Epithelial cell of proximal tubule (primary cell): ENCODE measurements at regions not wholly inside any gene's neighbourhood (a gene's known extent, or its start where the extent isn't known, plus 50 kb on each side); places are given as distances from the start of the nearest gene placed in this dataset.

ENCODE experiments used
- DNase-seq: peaks from one replicate; pipeline ENCODE4 v3.0.0-alpha.2; 2011; ENCODE audit warnings: low read depth
- H3K4me3 ChIP-seq: 2 replicates; pipeline ENCODE4 v1.5.1; 2011; ENCODE audit warnings: low read depth, mild to moderate bottlenecking, low read length
- CTCF ChIP-seq: conservative IDR thresholded peaks from 2 replicates; pipeline ENCODE4 v1.5.1; 2012; ENCODE audit warnings: low read depth, mild to moderate bottlenecking, low read length

GRCh38 chr18:56509656-56510055, 128.7 kb downstream of the TXNL1 start:
- no peak overlapping the region for H3K4me3 ChIP-seq
- DNase-seq: no peak
- TF ChIP-seq CTCF: no peak

- TF ChIP-seq CTCF: no peak
- DNase-seq: no peak
- H3K4me3 ChIP-seq: no peak overlapping the region
Observed at GRCh38 chr18:56508370-56509036, 129.9 kb downstream of the TXNL1 start.

GRCh38 chr18:56505971-56506370, 132.4 kb downstream of the TXNL1 start:
- no peak for TF ChIP-seq CTCF
- no peak overlapping the region for H3K4me3 ChIP-seq
- no peak for DNase-seq

- no peak for TF ChIP-seq CTCF
- H3K4me3 ChIP-seq: no peak overlapping the region
- no peak for DNase-seq
Observed at GRCh38 chr18:56505293-56505692, 133.1 kb downstream of the TXNL1 start.

GRCh38 chr18:56501896-56502295, 136.5 kb downstream of the TXNL1 start:
- no peak overlapping the region for H3K4me3 ChIP-seq
- no peak for TF ChIP-seq CTCF
- no peak for DNase-seq

GRCh38 chr18:56495884-56496283, 142.5 kb downstream of the TXNL1 start:
- H3K4me3 ChIP-seq: no peak overlapping the region
- TF ChIP-seq CTCF: no peak
- DNase-seq: no peak

GRCh38 chr18:56493531-56493930, 144.9 kb downstream of the TXNL1 start:
- TF ChIP-seq CTCF: no peak
- no peak overlapping the region for H3K4me3 ChIP-seq

More at GRCh38 chr18:56493531-56493930, 144.9 kb downstream of the TXNL1 start:
- DNase-seq: no peak
